GM10248 (cell line): ENCODE measurements at regions not wholly inside any gene's neighbourhood (a gene's known extent, or its start where the extent isn't known, plus 50 kb on each side); places are given as distances from the start of the nearest gene placed in this dataset.

ENCODE experiments used
- CTCF ChIA-PET: fragments of 300-600 bp; sonication (Branson Sonifier 250); formaldehyde crosslinking; extraction: SDS; loops from one replicate; lab custom pipeline; 2021; ENCODE audit warnings: antibody characterized with exemption; lab: Yijun Ruan, JAX
- POLR2A ChIA-PET: fragments of 350-650 bp; sonication (Branson Sonifier 250); formaldehyde crosslinking; extraction: SDS; loops from one replicate; lab custom pipeline; 2020; ENCODE audit warnings: antibody characterized with exemption; lab: Yijun Ruan, JAX
- DNase-seq: peaks from one replicate; pipeline ENCODE4 v3.0.0; 2012; ENCODE audit errors: extremely low spot score
- TF ChIP-seq, protein P1 (sequence below): IDR thresholded peaks from 2 replicates; pipeline ENCODE4 v1.5.1; 2012; ENCODE audit warnings: mild to moderate bottlenecking, low read depth; ENCODE audit errors: extremely low read depth, missing control alignments, control extremely low read depth

DNA sequence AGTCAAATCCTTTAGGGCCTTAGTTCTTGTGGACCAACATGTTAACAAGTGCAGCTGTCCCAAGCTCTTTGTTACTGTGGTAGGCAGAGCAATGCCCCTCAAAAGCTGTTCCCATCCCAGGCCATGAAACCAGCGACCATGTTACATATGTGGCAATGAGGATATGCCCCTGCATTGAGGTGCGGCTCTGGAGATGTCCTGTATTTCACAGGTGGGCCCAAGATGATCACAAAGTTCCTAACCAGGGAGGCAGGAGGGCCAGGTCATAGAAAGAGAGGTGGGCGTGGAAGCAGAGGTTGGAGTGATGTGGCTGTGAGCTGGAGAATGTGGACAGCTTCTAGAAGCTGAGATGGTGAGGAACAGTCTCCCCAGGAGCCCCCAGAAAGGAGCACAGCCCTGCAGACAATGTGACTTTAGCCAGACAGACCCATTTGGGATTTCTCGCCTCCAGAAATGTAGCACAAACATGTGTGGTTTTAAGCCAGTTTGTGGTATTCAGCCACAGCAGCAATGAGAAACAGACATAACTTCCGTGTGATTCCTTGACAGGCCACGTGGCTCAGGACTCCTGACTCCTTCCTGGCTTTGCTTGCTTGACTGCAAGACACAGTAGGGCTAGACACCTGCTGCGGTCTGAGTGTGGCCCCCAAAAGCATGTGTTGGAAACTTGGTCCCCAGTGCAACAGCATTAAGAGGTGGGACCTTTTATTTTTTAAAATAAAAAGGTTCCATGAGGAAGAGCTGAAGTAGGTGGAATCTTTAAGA lies 778.3 kb downstream of the KCNJ18 start:
- POLR2A ChIA-PET = no interaction called here
- TF ChIP-seq, protein P1, sequence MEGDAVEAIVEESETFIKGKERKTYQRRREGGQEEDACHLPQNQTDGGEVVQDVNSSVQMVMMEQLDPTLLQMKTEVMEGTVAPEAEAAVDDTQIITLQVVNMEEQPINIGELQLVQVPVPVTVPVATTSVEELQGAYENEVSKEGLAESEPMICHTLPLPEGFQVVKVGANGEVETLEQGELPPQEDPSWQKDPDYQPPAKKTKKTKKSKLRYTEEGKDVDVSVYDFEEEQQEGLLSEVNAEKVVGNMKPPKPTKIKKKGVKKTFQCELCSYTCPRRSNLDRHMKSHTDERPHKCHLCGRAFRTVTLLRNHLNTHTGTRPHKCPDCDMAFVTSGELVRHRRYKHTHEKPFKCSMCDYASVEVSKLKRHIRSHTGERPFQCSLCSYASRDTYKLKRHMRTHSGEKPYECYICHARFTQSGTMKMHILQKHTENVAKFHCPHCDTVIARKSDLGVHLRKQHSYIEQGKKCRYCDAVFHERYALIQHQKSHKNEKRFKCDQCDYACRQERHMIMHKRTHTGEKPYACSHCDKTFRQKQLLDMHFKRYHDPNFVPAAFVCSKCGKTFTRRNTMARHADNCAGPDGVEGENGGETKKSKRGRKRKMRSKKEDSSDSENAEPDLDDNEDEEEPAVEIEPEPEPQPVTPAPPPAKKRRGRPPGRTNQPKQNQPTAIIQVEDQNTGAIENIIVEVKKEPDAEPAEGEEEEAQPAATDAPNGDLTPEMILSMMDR = no peak
- CTCF ChIA-PET = no interaction called here
- no peak for DNase-seq

DNA sequence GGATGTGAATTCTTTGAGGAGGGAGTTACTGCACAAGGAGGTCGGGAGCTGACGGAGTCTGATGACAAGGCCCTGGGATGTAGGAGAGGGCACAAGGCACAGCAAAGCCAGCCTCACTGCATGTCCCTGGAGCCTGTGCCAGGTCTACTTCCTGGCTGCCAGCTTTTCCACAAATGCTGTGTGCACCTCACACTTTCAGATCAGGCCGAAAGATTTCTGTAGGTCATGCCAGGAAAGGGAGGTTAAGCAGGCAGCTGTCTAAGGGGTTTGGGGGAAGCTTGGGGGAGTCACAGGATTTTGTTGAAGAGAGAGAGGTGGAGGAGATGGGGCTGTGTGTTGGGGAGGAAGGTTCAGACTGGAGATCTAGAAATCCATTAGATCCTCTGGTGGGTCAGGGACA lies 792.5 kb downstream of the KCNJ18 start:
- ChIA-PET POLR2A (no interaction called here), CTCF (no interaction called here)
- TF ChIP-seq, protein P1 = no peak
- DNase-seq = no peak

DNA sequence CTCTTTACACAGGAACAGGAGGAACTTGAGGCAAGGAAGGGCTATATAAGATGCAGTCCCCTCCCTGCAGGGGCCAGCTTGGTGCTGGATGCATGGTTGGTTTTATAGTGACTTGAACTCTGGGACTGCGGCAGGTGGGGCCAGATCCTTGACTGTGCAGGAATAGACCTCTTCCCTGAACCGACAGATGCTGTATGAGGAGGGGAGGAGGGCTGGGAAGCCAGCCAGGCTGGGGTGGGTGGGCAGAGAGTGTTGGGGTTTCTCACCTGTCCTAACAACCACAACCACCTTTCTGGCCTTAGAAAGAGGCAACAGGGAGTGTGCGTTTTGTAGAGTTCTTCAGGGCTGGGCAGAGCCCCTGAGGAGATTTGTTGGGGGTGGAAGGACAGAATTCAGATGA lies 798.1 kb downstream of the KCNJ18 start:
- ChIA-PET CTCF (no interaction called here), POLR2A (no interaction called here)
- TF ChIP-seq, protein P1 = no peak
- DNase-seq = no peak

DNA sequence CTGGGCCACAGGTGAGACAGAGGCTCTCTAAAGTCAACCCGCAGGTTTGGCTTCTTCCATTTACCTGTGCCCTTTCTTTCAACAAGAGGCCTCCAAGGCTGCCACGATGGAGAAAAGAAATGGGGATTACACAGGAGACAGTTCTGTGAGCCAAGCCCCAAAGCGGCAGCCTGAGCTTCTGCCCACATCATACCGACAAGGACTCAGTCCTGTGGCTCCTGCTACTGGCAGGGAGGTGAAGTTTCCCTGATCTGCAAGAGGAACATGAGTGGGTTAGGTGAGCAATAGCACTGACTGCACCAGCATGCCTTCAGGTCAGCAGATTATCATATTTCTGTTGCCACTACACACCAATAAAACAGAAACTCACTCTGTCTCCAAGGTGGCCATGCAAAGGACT lies 800.0 kb downstream of the KCNJ18 start:
- ChIA-PET POLR2A (no interaction called here), CTCF (no interaction called here)
- no peak for DNase-seq
- TF ChIP-seq, protein P1 = no peak

DNA sequence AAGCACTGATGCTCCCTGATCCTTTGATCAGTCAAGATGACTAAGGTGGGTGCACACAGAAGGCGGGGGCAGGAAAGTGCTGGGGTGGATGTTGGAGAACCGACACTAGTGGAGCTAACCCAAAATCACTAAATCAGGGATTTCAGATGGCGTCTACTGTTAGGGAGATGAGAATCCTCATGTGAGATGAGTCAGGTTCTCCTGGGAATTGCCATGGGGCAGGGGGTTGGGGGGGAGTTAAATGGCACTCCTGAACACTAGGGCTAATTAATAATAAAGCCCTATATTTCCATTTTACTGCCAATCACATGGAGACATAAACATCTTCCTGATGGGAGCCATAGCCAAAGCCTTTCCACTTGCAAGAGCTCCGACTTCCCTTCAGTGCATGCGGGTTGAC lies 804.1 kb downstream of the KCNJ18 start:
- CTCF ChIA-PET = no interaction called here
- TF ChIP-seq, protein P1 = no peak
- POLR2A ChIA-PET = no interaction called here
- DNase-seq = no peak

DNA sequence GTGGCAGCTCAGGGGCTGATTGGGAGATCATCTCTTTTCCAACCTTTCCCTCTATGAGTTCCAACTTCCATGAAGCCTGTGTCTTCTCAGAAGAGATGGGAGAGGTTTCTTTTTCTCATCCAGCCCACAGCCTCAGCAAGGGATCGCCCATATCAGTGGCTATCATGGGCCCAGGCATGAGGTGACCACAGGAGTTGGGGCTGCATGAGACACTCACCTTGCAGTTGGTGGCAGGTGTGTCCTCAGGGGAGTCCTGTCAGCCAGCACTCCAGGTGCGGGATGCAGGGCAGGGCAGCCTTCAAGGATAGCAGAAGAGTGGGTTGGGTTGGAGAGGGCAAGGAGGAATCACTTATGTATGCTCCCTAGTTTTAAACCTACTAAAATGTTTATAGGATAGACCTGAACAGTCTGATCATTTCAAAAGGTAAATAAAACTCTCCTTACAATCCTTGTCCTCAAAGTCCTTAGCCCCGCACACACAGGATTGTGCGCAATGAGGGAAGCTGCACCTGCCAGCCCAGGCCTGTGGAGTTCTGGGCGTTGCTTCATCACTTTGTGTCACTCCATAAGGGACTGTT lies 811.1 kb downstream of the KCNJ18 start:
- TF ChIP-seq, protein P1 = no peak
- ChIA-PET POLR2A (no interaction called here), CTCF (no interaction called here)
- no peak for DNase-seq
